ENCODE measurements at regions not wholly inside any gene's neighbourhood (a gene's known extent, or its start where the extent isn't known, plus 50 kb on each side); places are given as distances from the start of the nearest gene placed in this dataset.
"Not testable (repeated sequence)": the region's sequence is repeated elsewhere in the genome, so short reads cannot be mapped to it uniquely, and the experiment has no call there.

- not testable (repeated sequence) for H3K27ac ChIP-seq
Measured at GRCh38 chr1:176396604-176397395, 66.2 kb upstream of the PAPPA2 start.

- no peak for TF ChIP-seq ZFX (IDR thresholded peaks at IDR 0.05)
- TF ChIP-seq, protein P1, sequence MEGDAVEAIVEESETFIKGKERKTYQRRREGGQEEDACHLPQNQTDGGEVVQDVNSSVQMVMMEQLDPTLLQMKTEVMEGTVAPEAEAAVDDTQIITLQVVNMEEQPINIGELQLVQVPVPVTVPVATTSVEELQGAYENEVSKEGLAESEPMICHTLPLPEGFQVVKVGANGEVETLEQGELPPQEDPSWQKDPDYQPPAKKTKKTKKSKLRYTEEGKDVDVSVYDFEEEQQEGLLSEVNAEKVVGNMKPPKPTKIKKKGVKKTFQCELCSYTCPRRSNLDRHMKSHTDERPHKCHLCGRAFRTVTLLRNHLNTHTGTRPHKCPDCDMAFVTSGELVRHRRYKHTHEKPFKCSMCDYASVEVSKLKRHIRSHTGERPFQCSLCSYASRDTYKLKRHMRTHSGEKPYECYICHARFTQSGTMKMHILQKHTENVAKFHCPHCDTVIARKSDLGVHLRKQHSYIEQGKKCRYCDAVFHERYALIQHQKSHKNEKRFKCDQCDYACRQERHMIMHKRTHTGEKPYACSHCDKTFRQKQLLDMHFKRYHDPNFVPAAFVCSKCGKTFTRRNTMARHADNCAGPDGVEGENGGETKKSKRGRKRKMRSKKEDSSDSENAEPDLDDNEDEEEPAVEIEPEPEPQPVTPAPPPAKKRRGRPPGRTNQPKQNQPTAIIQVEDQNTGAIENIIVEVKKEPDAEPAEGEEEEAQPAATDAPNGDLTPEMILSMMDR (conservative IDR thresholded peaks at IDR 0.05) = no peak
- no peak overlapping the region for H3K27ac ChIP-seq
Measured at GRCh38 chr1:176391621-176392020, 71.4 kb upstream of the PAPPA2 start.

DNA sequence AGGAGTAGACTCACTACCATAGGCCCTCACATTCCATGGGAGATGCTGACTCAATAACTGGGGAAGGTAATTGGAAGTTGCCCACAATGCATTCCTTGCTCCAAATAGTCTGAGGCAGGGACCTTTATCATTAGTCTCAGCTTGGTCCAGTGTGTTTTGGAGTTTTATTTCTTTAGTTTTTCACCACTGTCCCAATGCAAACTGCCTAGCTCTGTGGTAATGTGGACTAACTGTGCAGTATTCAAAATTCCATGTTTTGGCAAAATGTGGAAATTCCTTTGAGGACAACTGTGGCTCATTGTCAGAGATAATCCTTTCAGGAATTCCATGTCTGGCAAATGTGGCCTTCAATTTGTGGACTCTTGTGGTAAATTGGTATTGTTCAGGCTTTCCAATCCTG lies 78.1 kb upstream of the PAPPA2 start:
- TF ChIP-seq ZFX (IDR thresholded peaks at IDR 0.05) = no peak
- TF ChIP-seq, protein P1 (conservative IDR thresholded peaks at IDR 0.05) = no peak

DNA sequence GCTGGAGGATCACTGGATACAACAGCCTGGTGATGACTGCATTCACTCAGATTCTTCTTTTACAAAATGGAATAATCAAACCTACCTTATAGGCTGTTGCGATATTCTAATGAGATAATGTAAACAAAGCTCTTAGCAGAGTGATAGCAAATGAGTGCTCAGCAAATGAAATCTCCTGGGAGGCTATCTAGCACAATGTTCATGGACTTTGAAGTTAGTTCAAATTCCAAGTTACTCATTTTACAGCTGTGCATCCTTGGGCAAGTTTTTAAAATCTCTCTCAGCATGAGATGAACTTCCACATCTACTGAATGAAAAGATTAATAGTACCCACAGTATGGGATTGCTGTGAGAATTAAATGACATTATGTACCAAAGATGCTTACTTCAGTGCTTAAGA lies 80.8 kb upstream of the PAPPA2 start:
- no peak overlapping the region for H3K27ac ChIP-seq
- no peak for TF ChIP-seq ZFX (IDR thresholded peaks at IDR 0.05)
- TF ChIP-seq, protein P1 (conservative IDR thresholded peaks at IDR 0.05) = no peak

More for the DNA sequence above, 78.1 kb upstream of the PAPPA2 start:
- no peak overlapping the region for H3K27ac ChIP-seq

- TF ChIP-seq, protein P1 (conservative IDR thresholded peaks at IDR 0.05) = no peak
- no peak for TF ChIP-seq ZFX (IDR thresholded peaks at IDR 0.05)
- no peak overlapping the region for H3K27ac ChIP-seq
Measured at GRCh38 chr1:176379626-176380339, 83.2 kb upstream of the PAPPA2 start.

- TF ChIP-seq, protein P1 (conservative IDR thresholded peaks at IDR 0.05) = peak; percentile 93
- no peak for TF ChIP-seq ZFX (IDR thresholded peaks at IDR 0.05)
- H3K27ac ChIP-seq = no peak overlapping the region
Measured at GRCh38 chr1:176374967-176375569, 87.9 kb upstream of the PAPPA2 start.

DNA sequence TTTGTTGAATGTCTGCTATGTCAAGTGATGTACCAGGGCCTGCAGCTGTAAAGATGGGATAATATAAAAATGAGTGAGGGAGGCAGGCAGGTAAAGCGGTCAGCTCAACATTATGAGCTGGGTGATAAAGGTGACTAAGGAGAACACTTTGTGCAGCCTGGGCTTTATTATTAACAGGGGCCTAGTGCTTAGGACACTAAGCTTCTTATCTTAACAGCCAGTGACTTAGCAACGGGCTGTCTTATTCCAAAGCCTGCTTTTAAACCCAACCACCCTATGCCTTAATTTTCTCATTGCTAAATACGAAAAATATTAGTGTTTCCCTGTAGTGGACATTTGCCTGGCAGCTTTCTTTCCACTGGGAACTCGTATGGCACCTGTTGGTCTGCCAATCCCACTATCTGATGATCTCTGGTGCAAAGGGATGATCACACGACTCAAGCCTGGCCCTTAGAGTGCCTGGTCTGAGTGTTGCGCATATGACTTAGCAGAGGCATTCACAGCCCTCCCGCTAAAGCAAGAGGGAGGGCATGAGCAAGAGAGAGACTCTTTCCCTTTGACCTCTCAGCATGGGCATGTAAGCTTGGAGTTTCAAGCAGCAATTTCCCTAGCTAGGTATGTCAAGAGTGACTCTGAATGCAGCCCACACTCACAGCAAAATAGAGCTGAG lies 98.6 kb upstream of the PAPPA2 start:
- no peak overlapping the region for H3K27ac ChIP-seq
- TF ChIP-seq, protein P1 (conservative IDR thresholded peaks at IDR 0.05) = no peak
- TF ChIP-seq ZFX (IDR thresholded peaks at IDR 0.05) = no peak

DNA sequence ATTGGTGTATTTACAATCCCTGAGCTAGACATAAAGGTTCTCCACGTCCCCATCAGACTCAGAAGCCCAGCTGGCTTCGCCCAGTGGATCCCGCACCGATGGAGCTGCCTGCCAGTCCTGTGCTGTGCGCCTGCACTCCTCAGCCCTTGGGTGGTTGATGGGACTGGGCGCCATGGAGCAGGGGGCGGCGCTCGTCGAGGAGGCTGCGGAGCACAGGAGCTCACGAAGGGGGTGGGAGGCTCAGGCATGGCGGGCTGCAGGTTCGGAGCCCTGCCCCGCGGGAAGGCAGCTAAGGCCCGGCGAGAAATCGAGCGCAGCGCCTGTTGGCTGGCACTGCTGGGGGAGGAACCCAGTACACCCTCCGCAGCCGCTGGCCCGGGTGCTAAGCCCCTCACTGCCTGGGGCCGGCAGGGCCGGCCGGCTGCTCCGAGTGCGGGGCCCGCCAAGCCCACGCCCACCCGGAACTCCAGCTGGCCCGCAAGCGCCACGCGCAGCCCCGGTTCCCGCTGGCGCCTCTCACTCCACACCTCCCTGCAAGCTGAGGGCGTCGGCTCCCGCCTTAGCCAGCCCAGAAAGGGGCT lies 113.8 kb upstream of the PAPPA2 start:
- H3K27ac ChIP-seq = not testable (repeated sequence)
